Pancreas (tissue), 10 donors: ENCODE measurements at regions not wholly inside any gene's neighbourhood (a gene's known extent, or its start where the extent isn't known, plus 50 kb on each side); places are given as distances from the start of the nearest gene placed in this dataset.

Source experiments
- ATAC-seq, 4 donors: fragments of 200-7000 bp; cut with Tn5 transposase; one replicate each; pipeline versions ENCODE4 v1.8.0 to v1.9.1; 2020; ENCODE audit warnings: mild to moderate bottlenecking in 4 of 4, moderate library complexity in 4 of 4
- DNase-seq, 6 donors: peaks; one replicate each; pipeline ENCODE4 v3.0.0-alpha.2; 2020
- FAIRE-seq: peaks from 2 replicates; lab custom pipeline; 2012; peaks lifted over from hg19 to GRCh38; lab: Jason Lieb, UNC
- H3K27ac ChIP-seq, 4 donors: fragments of 200-600 bp; sonication (generic); 1 replicate in 3 of 4; 2 replicates in 1 of 4; pipeline versions ENCODE4 v1.5.0 to v1.8.0; 2020
- H3K27me3 ChIP-seq, 4 donors: fragments of 200-600 bp; one replicate each; pipeline ENCODE4 v1.8.0; 2021
- H3K36me3 ChIP-seq, 3 donors: fragments of 200-600 bp; sonication (generic) in 1 of 3; one replicate each; pipeline versions ENCODE4 v1.5.0 to v1.8.0; 2020 to 2021
- H3K4me1 ChIP-seq, 3 donors: fragments of 200-600 bp; one replicate each; pipeline ENCODE4 v1.8.0; 2021
- H3K4me3 ChIP-seq, 4 donors: fragments of 200-600 bp; sonication (generic) in 2 of 4; one replicate each; pipeline versions ENCODE4 v1.5.0 to v1.8.0; 2020 to 2021
- H3K9me3 ChIP-seq, 4 donors: fragments of 200-600 bp; one replicate each; pipeline ENCODE4 v1.8.0; 2021
- CTCF ChIP-seq, 4 donors: fragments of 200-600 bp; sonication (generic) in 3 of 4; IDR thresholded peaks; one replicate each; pipeline versions ENCODE4 v1.5.0 to v1.8.0; 2021; ENCODE audit warnings: antibody characterized with exemption in 4 of 4
- WGBS, 2 donors: extraction: QIAGEN DNeasy Blood & Tissue Kit; methylation state at CpG; one replicate each; pipeline ENCODE4 v1.1.7; 2013; 5-methylcytosine and 5-hydroxymethylcytosine counted together
- intact Hi-C, 3 donors: fragments of 100-400 bp; cut with DNase I; formaldehyde crosslinking; loops; one replicate each; pipeline versions ENCODE4 v1.11.1 to v1.14.2; 2022
- donor health status: healthy with polysubstance abuse.
- donor health status: DM: no; HTN: no; CAD: no; lungs with moderate emphysema.
- donor health status: DM: no; HTN: no; CAD: no.
- donor health status: control.
- donor health status: control.
- donor health status: Bipolar disorder and iron deficiency.
- donor health status: DM: yes; HTN: yes; CAD: no.
- donor health status: DM: no; HTN: no; CAD: no.
- donor health status: DM: no; HTN: no; CAD: no.
- donor health status: DM: yes; HTN: yes; CAD: no.

GRCh38 chr11:98771791-98772190 lies 249.0 kb upstream of the CNTN5 start:
- no peak overlapping the region for H3K4me3 ChIP-seq
- no peak for DNase-seq
- intact Hi-C loops = no loop called here
- TF ChIP-seq CTCF (IDR thresholded peaks at IDR 0.05) = no peak
- ATAC-seq = no peak
- H3K27ac ChIP-seq = no peak overlapping the region
- no peaks in the 10 kb centered on the region for H3K9me3 ChIP-seq
- H3K27me3 ChIP-seq = no peaks in the 10 kb centered on the region
- H3K4me1 ChIP-seq = no peaks in the 10 kb centered on the region
- FAIRE-seq = no peak
- 45 to 54% methylated on average over 4 of the region's 4 CpGs for WGBS, 2 donors
- no peaks in the 10 kb centered on the region for H3K36me3 ChIP-seq

- DNase-seq (no peak), ATAC-seq (no peak), FAIRE-seq (no peak)
- intact Hi-C loops = no loop called here
- WGBS, 2 donors = 23 to 26% methylated on average over 2 of the region's 2 CpGs
- no peaks in the 10 kb centered on the region for H3K27me3 ChIP-seq
- no peaks in the 10 kb centered on the region for H3K4me1 ChIP-seq
- no peaks in the 10 kb centered on the region for H3K9me3 ChIP-seq
- no peak overlapping the region for H3K27ac ChIP-seq
- no peak for TF ChIP-seq CTCF (IDR thresholded peaks at IDR 0.05)
- no peak overlapping the region for H3K4me3 ChIP-seq
- H3K36me3 ChIP-seq = no peaks in the 10 kb centered on the region
Observed at GRCh38 chr11:98772893-98773292, 247.9 kb upstream of the CNTN5 start.

GRCh38 chr11:98793276-98793675 lies 227.5 kb upstream of the CNTN5 start:
- DNase-seq = no peak
- no peaks in the 10 kb centered on the region for H3K4me1 ChIP-seq
- peaks cover 0 to 3% (median 0%) of the 10 kb centered on the region in 4 donors for H3K9me3 ChIP-seq
- H3K36me3 ChIP-seq = no peaks in the 10 kb centered on the region
- TF ChIP-seq CTCF (IDR thresholded peaks at IDR 0.05) = no peak
- H3K27me3 ChIP-seq = no peaks in the 10 kb centered on the region
- no peak overlapping the region for H3K27ac ChIP-seq
- no peak for FAIRE-seq
- 39 to 84% methylated on average over 2 of the region's 2 CpGs for WGBS, 2 donors
- H3K4me3 ChIP-seq = no peak overlapping the region
- no peak for ATAC-seq
- intact Hi-C loops = no loop called here

GRCh38 chr11:98798333-98798732 lies 222.4 kb upstream of the CNTN5 start:
- no peak for FAIRE-seq
- TF ChIP-seq CTCF (IDR thresholded peaks at IDR 0.05) = no peak
- Histone ChIP-seq H3K9me3 (peaks cover 0 to 3% (median 0%) of the 10 kb centered on the region in 4 donors), H3K36me3 (no peaks in the 10 kb centered on the region), H3K27ac (no peak overlapping the region), H3K4me1 (no peaks in the 10 kb centered on the region), H3K4me3 (no peak overlapping the region), H3K27me3 (no peaks in the 10 kb centered on the region)
- ATAC-seq = no peak
- DNase-seq = no peak
- intact Hi-C loops = no loop called here

- no peak overlapping the region for H3K27ac ChIP-seq
- H3K4me1 ChIP-seq = no peaks in the 10 kb centered on the region
- WGBS, 2 donors = 46 to 64% methylated on average over 4 of the region's 4 CpGs
- H3K4me3 ChIP-seq = no peak overlapping the region
- FAIRE-seq (no peak), ATAC-seq (no peak), DNase-seq (no peak)
- TF ChIP-seq CTCF (IDR thresholded peaks at IDR 0.05) = no peak
- H3K36me3 ChIP-seq = no peaks in the 10 kb centered on the region
- H3K9me3 ChIP-seq = no peaks in the 10 kb centered on the region
- intact Hi-C loops = no loop called here
- no peaks in the 10 kb centered on the region for H3K27me3 ChIP-seq
Observed at GRCh38 chr11:98800696-98801095, 220.1 kb upstream of the CNTN5 start.
